ENCODE measurements at regions not wholly inside any gene's neighbourhood (a gene's known extent, or its start where the extent isn't known, plus 50 kb on each side); places are given as distances from the start of the nearest gene placed in this dataset.
"Not testable (repeated sequence)": the region's sequence is repeated elsewhere in the genome, so short reads cannot be mapped to it uniquely, and the experiment has no call there.

GRCh38 chrX:9349572-9350494, 115.0 kb upstream of the TBL1X start:
- DNase-seq: no peak

- no peak for DNase-seq
Measured at GRCh38 chrX:9351126-9351525, 113.7 kb upstream of the TBL1X start.

- no peak for DNase-seq
Measured at GRCh38 chrX:9352243-9352642, 112.6 kb upstream of the TBL1X start.

GRCh38 chrX:9352694-9353411, 112.0 kb upstream of the TBL1X start:
- peak in 1 of 2 donors; percentile 18 for DNase-seq

- DNase-seq: no peak
Measured at GRCh38 chrX:9354918-9355317, 109.9 kb upstream of the TBL1X start.

- no peak for DNase-seq
Measured at GRCh38 chrX:9355739-9356138, 109.1 kb upstream of the TBL1X start.

GRCh38 chrX:9356846-9357245, 108.0 kb upstream of the TBL1X start:
- DNase-seq: no peak

GRCh38 chrX:9357518-9358114, 107.2 kb upstream of the TBL1X start:
- no peak for DNase-seq

- DNase-seq: no peak
Measured at GRCh38 chrX:9362363-9362928, 102.4 kb upstream of the TBL1X start.

GRCh38 chrX:9367421-9367820, 97.4 kb upstream of the TBL1X start:
- DNase-seq: no peak

GRCh38 chrX:9368262-9368661, 96.6 kb upstream of the TBL1X start:
- no peak for DNase-seq

GRCh38 chrX:9369802-9370291, 95.0 kb upstream of the TBL1X start:
- DNase-seq: no peak

GRCh38 chrX:9370893-9371292, 94.0 kb upstream of the TBL1X start:
- DNase-seq: no peak

- no peak for DNase-seq
Measured at GRCh38 chrX:9372866-9373265, 92.0 kb upstream of the TBL1X start.

GRCh38 chrX:9373789-9374188, 91.1 kb upstream of the TBL1X start:
- DNase-seq: no peak

- DNase-seq: no peak
Measured at GRCh38 chrX:9374555-9374954, 90.3 kb upstream of the TBL1X start.

- no peak for DNase-seq
Measured at GRCh38 chrX:9376111-9376510, 88.7 kb upstream of the TBL1X start.

GRCh38 chrX:9377216-9377615, 87.6 kb upstream of the TBL1X start:
- not testable (repeated sequence) for DNase-seq

GRCh38 chrX:9378980-9379696, 85.7 kb upstream of the TBL1X start:
- no peak for DNase-seq

GRCh38 chrX:9379697-9380551, 84.9 kb upstream of the TBL1X start:
- no peak for DNase-seq

- no peak for DNase-seq
Measured at GRCh38 chrX:9383655-9384054, 81.2 kb upstream of the TBL1X start.

All from hippocampal formation (tissue), 2 donors.